ENCODE measurements at regions not wholly inside any gene's neighbourhood (a gene's known extent, or its start where the extent isn't known, plus 50 kb on each side); places are given as distances from the start of the nearest gene placed in this dataset.

DNA sequence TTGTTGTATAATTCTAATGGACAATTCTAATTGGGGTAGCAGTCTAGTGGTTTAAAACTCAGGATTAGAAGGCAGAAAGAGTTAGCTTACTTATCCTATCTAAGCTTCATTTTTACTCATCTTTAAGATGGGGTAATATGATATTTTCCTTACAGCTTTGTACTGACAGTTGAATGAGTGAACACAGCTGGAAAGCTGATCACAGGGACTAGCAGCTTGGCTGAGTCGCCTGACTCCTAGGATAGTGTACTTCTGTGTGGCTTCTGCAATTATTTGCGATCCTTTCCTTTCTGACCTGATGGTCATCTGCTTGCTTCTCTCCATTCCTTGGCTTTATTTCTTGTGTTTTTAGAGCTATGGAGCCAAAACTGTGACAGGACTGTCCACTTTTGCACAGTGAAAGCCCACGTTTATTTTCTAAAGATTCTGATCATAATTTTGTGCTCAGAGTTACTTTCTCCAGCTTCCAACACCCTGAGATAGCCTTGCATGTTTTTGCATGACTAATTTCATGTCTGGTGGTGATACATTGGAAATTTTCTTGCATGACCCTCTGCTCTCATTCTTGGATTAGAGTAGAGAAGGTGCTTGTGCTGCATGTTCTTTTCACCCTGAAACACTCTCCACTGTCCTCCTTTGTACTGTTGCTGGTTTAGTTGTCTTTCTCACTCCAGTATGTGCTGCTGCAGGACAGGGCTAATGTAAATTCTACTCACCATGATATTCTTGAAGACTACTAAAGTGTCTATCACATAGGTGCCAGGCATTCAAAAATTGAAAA lies 377.0 kb upstream of the ATP2B1 start:
- no peak for DNase-seq (ENCODE audit: low read depth, low spot score)

DNA sequence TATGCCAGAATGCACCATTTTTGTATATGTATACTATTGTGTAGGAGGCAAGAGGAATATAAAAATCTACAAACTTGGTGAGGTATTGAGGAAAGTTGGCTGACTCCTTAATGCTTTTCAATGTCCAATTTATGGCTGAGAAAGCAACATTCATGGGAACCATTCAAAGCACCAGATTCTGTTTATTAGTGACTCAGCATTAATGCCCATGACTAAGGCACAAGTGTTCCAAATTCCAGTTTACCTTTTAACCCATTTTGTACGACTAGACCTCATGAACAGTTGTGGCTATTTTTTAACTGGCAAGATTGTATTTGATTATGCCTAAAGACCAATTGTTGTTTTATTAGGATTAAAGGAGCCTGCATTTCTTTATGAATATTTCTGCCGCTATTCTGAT lies 375.4 kb upstream of the ATP2B1 start:
- DNase-seq (ENCODE audit: low read depth, low spot score): no peak

DNA sequence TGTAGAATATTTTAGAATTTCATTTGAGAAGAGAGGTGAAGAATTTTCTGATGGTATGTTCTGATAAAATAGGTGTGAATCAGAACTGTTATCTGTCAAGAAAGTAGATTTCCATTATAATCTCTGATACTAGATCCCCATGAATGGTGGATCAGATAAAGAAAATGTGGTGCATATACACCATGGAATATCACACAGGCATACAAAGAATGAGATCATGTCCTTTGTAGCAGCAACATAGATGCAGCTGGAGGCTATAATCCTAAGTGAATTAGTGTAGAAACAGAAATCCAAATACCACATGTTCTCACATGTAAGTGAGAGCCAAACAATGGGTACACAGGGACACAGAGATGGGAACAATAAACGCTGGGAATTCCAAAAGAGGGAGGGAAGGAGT lies 372.0 kb upstream of the ATP2B1 start:
- no peak for DNase-seq (ENCODE audit: low read depth, low spot score)

DNA sequence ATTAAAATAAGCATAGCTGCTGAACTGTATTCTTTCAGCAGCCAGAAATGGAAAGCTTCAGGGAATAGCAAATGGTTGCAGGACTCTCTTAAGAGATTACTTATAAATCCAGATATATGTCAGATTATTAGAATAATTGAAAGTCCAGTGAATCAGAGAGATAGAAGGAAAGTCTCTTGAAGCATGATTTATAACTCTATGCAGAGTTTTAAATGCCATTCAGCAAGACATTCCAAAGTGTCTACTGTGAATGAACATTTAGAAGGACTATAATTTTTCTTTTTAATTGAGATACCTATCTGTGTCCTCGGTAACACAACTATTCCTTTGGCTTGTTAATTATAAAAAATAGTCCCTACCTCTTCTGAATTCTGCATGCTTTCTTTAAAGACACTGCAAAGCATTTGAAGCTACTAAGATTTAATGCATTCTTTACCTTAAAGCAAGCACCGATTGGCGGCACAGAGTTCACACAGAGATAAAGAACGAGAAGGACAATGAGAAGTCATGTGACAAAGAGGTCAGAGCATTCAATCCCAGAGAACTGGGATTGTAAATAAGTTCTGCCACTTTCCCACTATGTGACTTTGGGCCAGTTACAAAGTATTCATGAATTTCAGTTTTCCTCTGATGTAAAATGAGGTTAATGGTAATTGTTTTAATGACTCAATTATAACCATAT lies 371.0 kb upstream of the ATP2B1 start:
- DNase-seq (ENCODE audit: low read depth, low spot score): no peak

DNA sequence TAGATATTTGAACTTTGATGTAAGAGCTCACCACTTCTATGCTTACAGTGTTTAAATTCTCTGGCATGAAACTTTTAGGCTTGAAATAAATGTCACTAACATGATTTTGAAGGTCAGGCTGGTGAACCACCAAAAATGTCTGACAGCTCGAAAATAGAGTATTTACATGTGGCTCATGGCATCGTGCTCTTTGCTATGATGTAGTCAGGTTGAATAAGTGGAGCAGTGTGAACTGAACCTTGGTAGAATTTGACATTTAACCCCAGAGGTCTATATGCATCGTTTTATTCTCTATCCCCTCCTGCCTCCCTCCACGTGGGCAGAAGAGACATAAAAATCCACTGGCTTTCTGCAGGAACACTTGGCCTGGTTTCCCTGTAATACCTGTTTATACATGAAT lies 369.7 kb upstream of the ATP2B1 start:
- DNase-seq (ENCODE audit: low read depth, low spot score): no peak

DNA sequence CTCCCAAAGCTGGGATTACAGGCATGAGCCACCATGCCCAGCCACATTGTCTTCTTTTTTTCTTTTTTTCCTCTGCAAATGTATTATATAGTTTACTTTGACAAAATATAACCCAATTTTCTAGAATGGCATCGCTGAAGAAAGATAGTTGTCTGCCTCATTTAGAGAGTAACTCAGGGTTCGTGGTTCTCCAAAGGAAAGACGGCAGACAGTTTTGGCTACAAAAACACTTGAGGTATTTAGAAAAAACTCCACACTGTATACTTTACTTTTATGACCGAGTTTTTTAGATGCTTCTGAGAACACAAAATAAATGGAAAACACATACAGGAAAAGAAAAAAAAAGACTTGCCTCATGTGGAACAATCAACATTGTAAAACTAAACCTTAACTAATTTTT lies 369.1 kb upstream of the ATP2B1 start:
- no peak for DNase-seq (ENCODE audit: low read depth, low spot score)

DNA sequence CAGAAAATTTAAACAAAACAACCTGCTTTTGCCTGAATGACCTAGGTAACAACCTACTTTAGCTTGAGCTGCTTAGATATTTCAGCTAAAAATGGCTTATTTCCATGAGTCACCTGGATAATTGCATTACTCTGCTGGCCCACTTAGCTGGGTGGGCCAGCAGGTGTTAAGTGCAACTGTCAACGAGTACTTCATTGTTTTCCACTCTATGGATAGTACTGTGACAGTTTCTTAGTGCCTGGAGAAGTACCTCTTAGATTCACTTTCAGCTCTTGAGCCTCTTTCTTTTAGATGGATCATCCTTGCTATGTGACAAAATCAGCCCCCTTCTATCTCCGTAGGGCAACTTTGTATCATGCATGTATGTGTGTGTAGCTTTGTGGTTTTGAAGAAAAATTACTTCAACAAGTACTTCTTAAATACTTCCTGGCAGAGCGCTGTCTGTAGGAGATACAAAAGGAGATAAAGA lies 368.2 kb upstream of the ATP2B1 start:
- no peak for DNase-seq (ENCODE audit: low read depth, low spot score)

DNA sequence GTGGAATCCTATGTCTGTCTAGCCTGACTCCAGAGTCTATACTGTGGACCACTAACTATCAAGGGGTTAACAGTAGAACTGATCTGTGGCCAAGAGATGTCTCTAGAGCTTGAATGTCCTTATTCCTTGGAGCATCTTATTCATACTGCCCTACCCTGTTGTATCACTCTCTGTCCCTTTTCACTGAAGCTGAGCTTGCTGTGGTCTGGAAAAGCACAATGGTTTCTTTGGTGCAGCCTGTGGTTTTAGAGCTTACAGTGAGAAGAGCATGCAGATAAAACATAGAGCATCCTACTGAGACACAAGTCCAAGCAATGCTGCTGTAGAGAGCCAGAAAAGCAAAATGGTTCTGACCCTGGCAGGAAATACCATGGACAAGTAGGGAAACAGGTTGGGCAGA lies 367.0 kb upstream of the ATP2B1 start:
- no peak for DNase-seq (ENCODE audit: low read depth, low spot score)

DNA sequence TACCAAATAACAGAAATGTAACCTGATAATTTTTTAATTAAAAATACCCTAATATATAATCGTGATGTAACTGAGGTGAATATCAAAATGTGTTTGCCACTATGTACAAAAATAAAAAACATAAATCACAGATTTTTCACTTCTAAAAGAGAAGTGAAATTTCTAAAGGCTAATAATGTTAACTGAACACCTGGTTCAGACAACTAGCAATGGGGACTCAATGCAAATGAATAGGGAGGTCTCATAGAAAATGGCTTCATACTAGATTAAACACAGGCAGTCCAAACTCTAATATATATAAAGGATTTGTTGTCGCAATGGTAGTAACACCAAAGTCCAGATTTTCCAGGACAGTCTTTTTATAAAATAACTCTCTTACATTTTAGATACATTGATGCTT lies 365.4 kb upstream of the ATP2B1 start:
- no peak for DNase-seq (ENCODE audit: low read depth, low spot score)

DNA sequence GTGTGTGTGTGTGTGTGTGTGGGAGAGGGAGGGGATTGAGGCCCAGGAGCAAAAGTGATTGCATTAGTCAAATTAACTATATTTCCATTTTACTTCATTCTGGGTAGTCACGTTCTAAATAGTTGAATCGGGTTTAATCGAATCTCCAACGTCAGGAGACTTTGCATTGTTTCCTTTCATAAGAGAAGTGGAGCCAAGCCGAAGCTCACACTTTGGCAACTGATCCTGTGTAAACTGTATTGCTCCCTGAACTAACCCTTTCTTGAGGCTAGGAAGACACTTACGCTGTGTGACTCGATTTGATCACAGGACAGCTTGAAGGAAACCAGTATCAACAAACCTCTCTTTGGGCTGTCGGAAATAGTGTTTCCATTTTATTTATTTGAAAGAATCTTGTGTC lies 363.4 kb upstream of the ATP2B1 start:
- DNase-seq (ENCODE audit: low read depth, low spot score): no peak

DNA sequence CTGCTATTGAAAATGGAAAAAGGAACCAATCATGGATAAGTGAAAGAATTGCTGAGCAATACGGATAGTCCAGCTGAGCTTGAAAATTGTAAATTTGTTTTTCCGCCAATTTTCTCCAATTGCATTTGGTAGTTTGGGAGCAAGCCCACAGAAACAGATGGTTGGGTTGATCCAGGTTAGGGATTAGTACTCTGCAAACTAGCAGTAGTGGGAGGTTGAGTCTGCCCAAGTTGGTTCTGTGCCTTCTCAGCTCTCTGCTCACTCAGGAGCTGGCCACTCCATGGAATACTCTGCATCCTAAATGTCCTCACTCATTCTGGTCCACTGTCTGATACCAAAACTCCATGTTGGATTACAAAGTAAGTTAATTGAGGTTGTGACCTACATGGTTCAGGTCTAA lies 361.1 kb upstream of the ATP2B1 start:
- no peak for DNase-seq (ENCODE audit: low read depth, low spot score)

DNA sequence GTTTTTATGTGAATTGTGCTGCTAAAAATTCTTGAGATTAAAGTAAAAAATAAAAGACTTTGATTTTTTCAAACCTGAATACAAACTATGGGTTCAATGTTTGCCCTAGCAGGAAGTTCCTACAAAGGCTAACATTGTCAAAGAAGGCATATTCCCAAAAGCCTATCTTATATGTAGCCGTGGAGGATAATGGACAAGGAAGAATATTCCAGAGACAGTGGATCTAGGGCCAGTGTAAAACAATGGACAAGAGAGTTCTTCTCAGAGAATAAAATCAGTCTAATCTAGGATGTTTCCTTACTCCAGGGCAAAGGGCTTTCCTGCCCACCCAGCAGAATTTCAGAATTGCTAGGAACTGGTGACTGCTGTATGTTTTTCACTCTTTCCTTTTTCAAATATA lies 359.2 kb upstream of the ATP2B1 start:
- no peak for DNase-seq (ENCODE audit: low read depth, low spot score)

DNA sequence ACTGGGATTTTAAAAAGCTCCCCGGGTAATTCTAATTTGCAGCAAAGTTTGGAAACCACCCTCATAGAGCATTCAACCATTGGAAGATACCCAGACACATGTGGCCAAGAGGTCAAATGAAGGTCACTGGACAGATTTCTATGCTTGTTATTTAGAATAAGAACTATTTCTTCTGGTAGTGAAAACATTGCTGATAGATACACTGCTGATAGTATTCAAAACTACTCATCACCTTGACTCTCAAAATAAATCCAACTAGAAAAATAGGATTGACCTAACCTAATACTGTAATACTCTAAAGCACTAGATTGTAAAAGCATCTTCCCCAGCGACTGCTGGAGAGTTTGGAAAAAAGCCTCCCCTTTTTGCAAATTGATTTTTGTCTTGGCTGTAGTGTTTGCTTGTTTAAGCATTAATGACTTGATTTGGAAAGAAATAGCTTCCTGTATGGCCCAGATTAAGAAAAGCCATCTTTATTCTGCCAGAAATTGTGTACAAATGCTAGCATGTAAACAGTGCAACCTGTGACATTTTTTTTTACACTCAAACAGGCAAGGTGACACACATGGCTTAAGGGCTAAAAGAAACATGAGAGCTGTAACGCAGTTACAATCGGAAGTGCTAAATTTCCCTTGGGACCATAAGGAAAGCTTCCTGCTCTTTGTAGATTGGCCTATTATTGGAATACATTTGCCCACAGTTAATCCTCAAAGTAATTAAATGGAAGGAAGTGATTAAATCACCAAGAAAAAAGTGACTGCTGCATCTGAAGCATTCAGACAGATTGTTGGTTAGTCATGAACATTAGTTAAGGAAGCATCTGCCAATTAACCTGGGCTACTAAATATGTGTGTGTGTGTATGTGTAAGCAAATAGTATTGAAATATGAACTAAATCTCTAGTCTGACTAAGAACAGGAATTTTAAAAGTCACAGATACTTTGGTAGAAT lies 356.5 kb upstream of the ATP2B1 start:
- no peak for DNase-seq (ENCODE audit: low read depth, low spot score)

DNA sequence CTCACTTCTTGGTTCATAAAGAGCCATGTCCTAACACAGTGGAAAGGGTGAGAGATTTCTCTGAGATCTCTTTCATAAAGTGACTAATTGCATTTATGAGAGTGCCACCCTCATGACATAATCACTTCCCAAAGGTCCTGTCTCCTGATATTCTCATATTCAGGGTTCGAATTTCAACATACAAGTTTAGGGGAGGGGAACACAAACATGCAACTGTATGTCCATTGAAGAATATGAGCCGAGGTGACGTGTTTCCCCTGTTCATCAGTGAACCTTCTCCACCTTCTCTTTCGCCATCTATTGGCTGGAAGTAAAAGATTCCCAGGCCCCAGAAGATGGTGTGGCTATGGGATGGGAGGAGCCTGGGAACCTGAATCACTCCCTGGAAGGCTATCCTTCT lies 354.2 kb upstream of the ATP2B1 start:
- no peak for DNase-seq (ENCODE audit: low read depth, low spot score)

DNA sequence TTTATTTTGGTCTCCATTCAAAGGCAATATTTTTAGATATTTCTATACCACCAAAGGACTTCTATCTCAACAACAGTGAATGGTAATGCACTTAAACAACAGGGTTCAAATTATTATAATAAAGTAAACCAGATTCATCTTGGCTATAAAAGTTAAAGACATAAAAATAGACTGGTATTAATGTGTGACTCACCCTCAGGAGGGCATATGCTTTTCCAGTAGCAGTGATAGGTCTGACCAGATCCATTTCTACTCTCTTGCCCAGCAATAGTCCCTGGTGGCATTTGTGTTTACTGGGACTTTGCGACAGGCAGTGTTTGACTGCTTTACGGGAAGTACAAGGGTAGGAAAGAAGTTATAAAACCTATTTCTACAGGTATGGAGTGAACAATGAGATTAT lies 353.2 kb upstream of the ATP2B1 start:
- no peak for DNase-seq (ENCODE audit: low read depth, low spot score)

DNA sequence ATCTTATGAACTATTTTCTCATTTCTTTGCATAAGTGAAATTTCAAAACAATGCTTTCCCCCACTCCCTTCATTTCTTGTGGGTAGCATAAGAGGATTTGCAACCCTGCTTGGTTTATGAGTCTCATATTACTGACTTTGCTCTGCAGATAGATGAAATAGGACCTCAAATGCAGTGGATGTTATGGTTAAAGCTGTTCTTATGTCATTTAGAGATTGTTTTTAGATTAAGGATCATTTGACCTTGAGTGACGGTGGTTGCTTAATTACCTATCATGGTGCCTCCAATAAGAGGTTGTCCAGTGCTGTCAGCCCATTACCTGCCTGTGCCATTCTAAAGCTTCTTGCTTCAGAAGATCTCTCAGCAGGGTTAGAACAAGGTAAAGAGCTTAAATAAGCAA lies 351.4 kb upstream of the ATP2B1 start:
- DNase-seq (ENCODE audit: low read depth, low spot score): no peak

DNA sequence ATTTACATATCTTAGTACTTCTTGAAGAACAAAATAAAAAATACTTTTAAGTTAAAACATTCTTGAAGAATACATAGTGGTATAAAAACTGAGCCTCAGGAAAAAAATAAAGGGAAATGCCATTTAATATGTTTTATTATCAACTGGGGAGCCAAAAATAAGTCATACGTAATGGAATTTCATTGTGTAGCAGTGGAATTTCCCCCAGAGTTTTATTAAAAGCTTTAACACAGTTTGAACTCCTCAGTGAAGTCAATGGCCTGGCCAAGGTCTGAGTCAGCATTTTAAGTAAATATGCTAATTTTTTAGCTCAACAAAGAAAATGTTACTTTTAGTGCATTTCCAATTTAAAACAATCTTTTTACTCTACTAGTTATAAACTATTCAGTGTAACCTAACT lies 350.1 kb upstream of the ATP2B1 start:
- no peak for DNase-seq (ENCODE audit: low read depth, low spot score)

DNA sequence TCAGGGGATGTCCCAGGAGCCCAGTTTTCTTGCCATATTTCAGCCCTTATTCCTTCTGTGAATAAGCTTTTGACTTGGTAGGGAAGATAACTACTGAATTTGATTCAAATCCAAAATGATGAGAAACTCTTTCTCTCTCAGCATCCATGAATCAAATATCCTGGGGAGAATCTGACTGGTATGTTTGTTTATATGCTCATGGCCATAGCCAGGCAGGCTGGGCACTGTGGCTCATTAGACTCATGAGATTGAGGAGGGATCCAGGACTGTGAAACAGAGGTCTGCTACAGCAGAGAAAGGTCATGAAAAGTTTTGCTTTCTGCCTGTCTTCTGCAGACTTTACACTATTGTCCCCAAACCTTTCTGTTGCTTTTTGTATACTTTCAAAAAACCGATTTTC lies 346.4 kb upstream of the ATP2B1 start:
- DNase-seq (ENCODE audit: low read depth, low spot score): no peak

DNA sequence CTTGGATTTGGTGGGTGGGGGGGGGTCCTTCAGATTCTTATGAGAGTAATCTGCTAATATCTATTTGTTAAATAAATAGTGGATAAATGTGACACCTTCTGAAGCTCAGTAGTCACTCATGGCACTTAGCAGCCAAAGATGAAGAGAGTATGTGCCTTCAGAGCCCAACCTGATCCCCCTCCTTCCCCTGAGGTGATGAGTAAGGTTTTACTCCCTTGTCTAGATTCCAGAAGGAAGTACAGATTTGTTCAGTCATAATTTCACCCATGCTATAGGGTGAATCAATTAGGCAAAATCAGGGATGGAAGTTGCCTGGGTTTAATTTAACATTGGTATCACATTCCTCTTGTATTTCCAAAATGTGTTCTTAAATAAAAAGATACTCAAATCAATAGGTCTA lies 340.3 kb upstream of the ATP2B1 start:
- DNase-seq (ENCODE audit: low read depth, low spot score): no peak

DNA sequence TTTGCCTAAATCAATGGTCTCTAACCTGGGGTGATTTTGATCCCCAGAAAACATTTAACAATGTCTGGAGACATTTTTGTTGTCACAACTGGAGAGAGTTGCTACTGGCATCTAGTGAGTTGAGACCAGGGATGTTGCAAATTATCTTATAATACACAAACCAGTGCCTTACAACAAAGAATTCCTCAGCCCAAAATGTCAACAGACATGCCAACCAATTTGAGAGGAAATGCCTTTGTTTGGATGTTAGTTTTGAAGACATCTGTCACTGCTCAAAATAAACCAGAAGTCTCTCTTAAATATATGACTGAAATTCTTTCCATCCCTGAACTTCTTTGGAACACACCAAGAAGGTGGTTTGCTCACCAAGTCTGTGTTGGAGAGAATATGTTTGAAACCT lies 336.9 kb upstream of the ATP2B1 start:
- no peak for DNase-seq (ENCODE audit: low read depth, low spot score)

DNA sequence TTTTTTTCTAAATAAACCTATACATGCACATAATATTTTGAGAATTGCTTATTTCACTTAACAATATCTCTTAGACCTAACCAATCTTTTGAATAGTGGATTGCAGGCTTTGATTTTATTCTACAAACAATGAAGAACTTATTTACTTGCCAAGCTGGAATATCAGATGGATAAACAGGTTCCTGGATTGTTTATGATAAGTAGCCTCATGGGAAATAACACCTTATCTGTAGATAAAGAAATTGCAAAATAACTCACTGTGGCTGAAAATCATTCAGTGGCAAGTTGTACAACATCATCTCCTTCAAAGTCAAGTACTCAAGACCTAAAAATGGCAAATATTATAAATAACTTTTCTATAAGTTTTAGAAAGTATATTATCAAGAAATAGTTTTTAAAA lies 335.4 kb upstream of the ATP2B1 start:
- no peak for DNase-seq (ENCODE audit: low read depth, low spot score)

DNA sequence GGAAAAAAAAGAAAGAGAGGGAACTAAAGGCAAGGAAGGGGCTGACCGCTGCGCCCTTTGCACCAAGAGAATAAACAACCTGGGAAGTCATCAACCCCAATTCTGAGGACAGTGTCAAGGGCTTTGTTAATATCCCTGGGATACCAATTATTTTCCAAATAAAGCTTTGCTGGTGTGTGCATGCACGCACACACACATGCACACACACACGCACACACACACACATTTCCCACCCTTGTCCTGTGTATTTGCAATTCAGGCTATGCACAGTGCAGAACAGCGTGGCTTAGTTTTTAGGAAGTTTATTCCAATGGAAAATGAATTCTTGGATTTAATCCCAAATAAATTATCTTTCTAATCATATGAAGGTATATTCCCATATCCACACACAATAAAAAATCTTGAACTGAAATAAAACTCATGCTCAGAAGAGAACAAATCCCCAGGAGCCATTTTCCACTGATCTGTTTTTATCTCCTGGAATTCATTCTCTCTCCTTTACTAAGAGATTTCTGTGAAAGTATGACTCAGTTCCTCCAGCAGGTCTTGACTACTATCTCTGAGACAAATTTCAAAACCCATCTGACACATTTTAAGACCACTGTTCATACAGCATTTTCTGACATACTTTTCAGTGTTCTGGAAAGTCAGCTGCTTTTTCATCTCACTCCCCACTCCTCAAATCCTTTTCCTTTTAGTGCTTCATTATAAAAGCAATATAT lies 334.4 kb upstream of the ATP2B1 start:
- DNase-seq (ENCODE audit: low read depth, low spot score): no peak

All from ELF-1 (cell line).